Choroid plexus epithelial cell (primary cell): ENCODE measurements at regions not wholly inside any gene's neighbourhood (a gene's known extent, or its start where the extent isn't known, plus 50 kb on each side); places are given as distances from the start of the nearest gene placed in this dataset.

Experiments
- DNase-seq: peaks from one replicate; pipeline ENCODE4 v3.0.0-alpha.2; 2010; ENCODE audit warnings: low read depth
- H3K4me3 ChIP-seq: 2 replicates; pipeline ENCODE4 v1.5.1; 2011; ENCODE audit warnings: low read depth, mild to moderate bottlenecking, control low read depth, low read length, moderate library complexity
- CTCF ChIP-seq: conservative IDR thresholded peaks from 2 replicates; pipeline ENCODE4 v1.5.1; 2011; ENCODE audit warnings: low read depth, mild to moderate bottlenecking, control low read depth, inconsistent platforms, low read length, moderate library complexity

GRCh38 chr1:57934745-57935144, 510.9 kb upstream of the DAB1 start:
- no peak for TF ChIP-seq CTCF
- H3K4me3 ChIP-seq: no peak overlapping the region
- DNase-seq: no peak

DNA sequence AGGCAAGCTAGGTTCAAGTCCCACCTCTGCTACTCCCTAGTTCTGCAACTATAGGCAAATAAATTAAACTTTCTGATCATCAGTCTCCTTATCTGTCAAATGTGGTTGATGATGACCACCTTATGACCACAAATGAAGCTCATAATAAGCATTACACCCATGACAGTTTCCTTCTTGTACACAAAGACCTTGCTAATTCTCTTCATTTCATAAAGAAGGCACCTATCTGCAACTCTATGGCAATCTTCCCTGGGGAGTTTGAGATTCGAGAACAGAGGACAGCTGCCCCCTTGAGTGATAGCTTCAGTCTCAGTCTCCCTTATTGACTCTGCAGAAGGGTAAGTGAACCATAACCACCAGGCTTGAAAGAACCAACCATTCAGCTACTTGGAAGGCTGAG, 503.1 kb upstream of the DAB1 start:
- no peak for TF ChIP-seq CTCF
- DNase-seq: no peak

DNA sequence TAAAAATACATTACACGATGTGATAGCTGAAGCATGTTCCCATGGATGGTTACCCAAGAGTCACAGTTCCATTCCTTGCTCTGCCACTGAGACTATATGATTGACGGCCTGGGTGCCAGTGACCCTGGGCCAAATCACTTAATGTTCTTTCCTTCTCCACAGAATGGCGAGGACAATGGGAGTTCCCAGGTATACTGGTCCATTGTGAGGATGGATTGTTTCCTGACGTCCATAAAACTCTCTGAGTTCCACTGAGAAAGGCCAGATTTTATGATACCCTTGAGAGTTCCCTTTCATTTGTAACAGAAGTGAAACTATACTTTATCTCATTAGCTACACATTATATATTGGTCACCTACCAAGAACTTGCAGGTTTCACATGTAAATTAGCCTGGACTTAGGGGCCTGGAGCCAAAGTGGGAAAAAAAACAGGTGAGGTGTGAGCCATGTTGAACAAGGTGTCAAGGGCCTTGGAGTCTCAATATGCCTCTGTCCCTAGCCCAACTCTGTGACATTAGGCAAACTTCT, 502.2 kb upstream of the DAB1 start:
- DNase-seq: no peak
- TF ChIP-seq CTCF: no peak
- no peak overlapping the region for H3K4me3 ChIP-seq

More for the DNA sequence above, 503.1 kb upstream of the DAB1 start:
- no peak overlapping the region for H3K4me3 ChIP-seq

DNA sequence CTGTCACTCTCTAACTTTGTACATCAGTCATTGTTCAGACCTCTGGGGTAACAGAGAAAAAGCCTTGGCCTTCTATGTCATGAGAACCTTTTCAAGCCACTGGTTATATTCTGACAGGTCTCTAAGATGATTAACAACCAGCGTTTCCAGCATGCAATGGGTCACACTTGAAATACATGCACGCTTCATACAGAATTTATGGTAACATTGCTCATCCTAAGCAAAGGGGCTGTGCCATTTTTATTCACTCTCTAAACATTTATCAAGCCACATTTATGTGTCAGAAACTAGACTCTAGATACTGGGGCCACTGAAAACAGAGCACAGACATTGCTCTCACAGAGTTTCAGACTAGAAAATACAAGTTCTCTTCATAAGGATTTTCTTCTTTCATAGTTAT, 501.4 kb upstream of the DAB1 start:
- DNase-seq: no peak
- no peak for TF ChIP-seq CTCF
- no peak overlapping the region for H3K4me3 ChIP-seq

DNA sequence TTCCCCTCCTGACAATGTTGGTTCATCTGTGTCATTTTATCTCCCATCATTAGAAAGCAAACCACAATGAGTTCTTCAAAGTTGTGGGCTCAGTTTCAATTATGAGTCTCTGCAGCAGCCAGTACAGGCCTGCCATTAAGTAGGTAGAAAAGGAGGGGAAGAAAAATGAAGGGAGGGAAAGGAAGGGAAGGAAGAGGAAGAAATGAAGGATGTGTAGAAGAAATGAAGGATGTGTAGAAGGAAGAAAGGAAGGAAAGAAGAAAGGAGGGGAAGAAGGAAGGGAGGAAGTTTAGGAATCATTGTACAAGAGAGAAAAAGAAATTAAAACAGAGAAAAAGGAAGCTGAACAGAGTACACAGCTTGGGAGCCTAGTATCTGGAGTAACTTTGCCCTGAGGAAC, 498.3 kb upstream of the DAB1 start:
- no peak for DNase-seq
- no peak for TF ChIP-seq CTCF
- no peak overlapping the region for H3K4me3 ChIP-seq

DNA sequence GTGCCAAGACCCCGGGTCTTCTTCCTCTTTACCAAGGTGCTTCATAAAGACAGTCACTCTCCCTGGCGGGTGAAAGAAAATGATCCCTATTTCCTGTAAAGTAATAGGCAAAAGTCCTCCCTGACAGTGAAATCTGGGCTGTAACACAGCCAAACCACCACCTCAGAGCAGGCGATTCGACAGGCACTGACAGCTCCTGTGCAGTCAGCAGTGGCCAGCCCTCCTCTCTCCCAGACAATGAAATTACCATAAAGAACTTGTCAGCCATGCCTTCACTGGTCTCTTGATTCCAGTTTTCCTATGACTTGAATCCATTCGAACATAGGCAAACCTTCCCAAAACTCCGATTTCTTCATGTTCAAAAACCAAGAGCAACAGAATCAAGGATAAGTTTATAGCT, 492.2 kb upstream of the DAB1 start:
- TF ChIP-seq CTCF: no peak
- no peak for DNase-seq
- H3K4me3 ChIP-seq: no peak overlapping the region

- DNase-seq: no peak
- H3K4me3 ChIP-seq: no peak overlapping the region
- TF ChIP-seq CTCF: no peak
Observed at GRCh38 chr1:57911427-57911826, 487.6 kb upstream of the DAB1 start.
